ENCODE measurements at regions not wholly inside any gene's neighbourhood (a gene's known extent, or its start where the extent isn't known, plus 50 kb on each side); places are given as distances from the start of the nearest gene placed in this dataset.

GRCh38 chr21:16492356-16492755, 762.6 kb downstream of the USP25 start:
- Histone ChIP-seq H3K4me3 (ENCODE audit: low read length in 3 of 3) (no peak overlapping the region), H3K9ac (ENCODE audit: low read length in 3 of 3) (no peak overlapping the region), H3K9me3 (ENCODE audit: control insufficient read depth in 2 of 3, insufficient read depth in 1 of 3, low read length in 3 of 3) (no peaks in the 10 kb centered on the region), H3K36me3 (ENCODE audit: control insufficient read depth in 2 of 3, insufficient read depth in 3 of 3, low read length in 3 of 3) (no peaks in the 10 kb centered on the region), H3K4me1 (ENCODE audit: control insufficient read depth in 2 of 3, insufficient read depth in 2 of 3, low read depth in 1 of 3, low read length in 3 of 3) (no peaks in the 10 kb centered on the region), H3K27me3 (ENCODE audit: control insufficient read depth, insufficient read depth, low read length) (no peaks in the 10 kb centered on the region), H3K27ac (ENCODE audit: low read depth in 2 of 2, low read length in 2 of 2) (no peak overlapping the region)
- DNase-seq = no peak
- no peak for FAIRE-seq
- TF ChIP-seq CTCF (IDR thresholded peaks at IDR 0.05; ENCODE audit: borderline replicate concordance, extremely low read depth, insufficient read depth) = no peak
- intact Hi-C loops (cut with DNase I) = no loop called here

GRCh38 chr21:16492892-16493291, 763.1 kb downstream of the USP25 start:
- Histone ChIP-seq H3K27ac (ENCODE audit: low read depth in 2 of 2, low read length in 2 of 2) (no peak overlapping the region), H3K4me1 (ENCODE audit: control insufficient read depth in 2 of 3, insufficient read depth in 2 of 3, low read depth in 1 of 3, low read length in 3 of 3) (no peaks in the 10 kb centered on the region), H3K4me3 (ENCODE audit: low read length in 3 of 3) (no peak overlapping the region), H3K36me3 (ENCODE audit: control insufficient read depth in 2 of 3, insufficient read depth in 3 of 3, low read length in 3 of 3) (no peaks in the 10 kb centered on the region), H3K9ac (ENCODE audit: low read length in 3 of 3) (no peak overlapping the region), H3K9me3 (ENCODE audit: control insufficient read depth in 2 of 3, insufficient read depth in 1 of 3, low read length in 3 of 3) (no peaks in the 10 kb centered on the region), H3K27me3 (ENCODE audit: control insufficient read depth, insufficient read depth, low read length) (no peaks in the 10 kb centered on the region)
- FAIRE-seq (no peak), DNase-seq (no peak)
- TF ChIP-seq CTCF (IDR thresholded peaks at IDR 0.05; ENCODE audit: borderline replicate concordance, extremely low read depth, insufficient read depth) = no peak
- intact Hi-C loops (cut with DNase I) = no loop called here

- DNase-seq = no peak
- H3K36me3 ChIP-seq (ENCODE audit: control insufficient read depth in 2 of 3, insufficient read depth in 3 of 3, low read length in 3 of 3) = no peaks in the 10 kb centered on the region
- H3K9me3 ChIP-seq (ENCODE audit: control insufficient read depth in 2 of 3, insufficient read depth in 1 of 3, low read length in 3 of 3) = no peaks in the 10 kb centered on the region
- H3K9ac ChIP-seq (ENCODE audit: low read length in 3 of 3) = no peak overlapping the region
- TF ChIP-seq CTCF (IDR thresholded peaks at IDR 0.05; ENCODE audit: borderline replicate concordance, extremely low read depth, insufficient read depth) = no peak
- H3K27ac ChIP-seq (ENCODE audit: low read depth in 2 of 2, low read length in 2 of 2) = no peak overlapping the region
- no peaks in the 10 kb centered on the region for H3K4me1 ChIP-seq (ENCODE audit: control insufficient read depth in 2 of 3, insufficient read depth in 2 of 3, low read depth in 1 of 3, low read length in 3 of 3)
- intact Hi-C loops (cut with DNase I) = no loop called here
- no peaks in the 10 kb centered on the region for H3K27me3 ChIP-seq (ENCODE audit: control insufficient read depth, insufficient read depth, low read length)
- FAIRE-seq = no peak
- no peak overlapping the region for H3K4me3 ChIP-seq (ENCODE audit: low read length in 3 of 3)
Measured at GRCh38 chr21:16496609-16497008, 766.8 kb downstream of the USP25 start.

- intact Hi-C loops (cut with DNase I) = no loop called here
- FAIRE-seq = no peak
Measured at GRCh38 chr21:16500271-16500670, 770.5 kb downstream of the USP25 start.

More at GRCh38 chr21:16500271-16500670, 770.5 kb downstream of the USP25 start:
- DNase-seq = no peak
- Histone ChIP-seq H3K4me3 (ENCODE audit: low read length in 3 of 3) (no peak overlapping the region), H3K36me3 (ENCODE audit: control insufficient read depth in 2 of 3, insufficient read depth in 3 of 3, low read length in 3 of 3) (no peaks in the 10 kb centered on the region), H3K9ac (ENCODE audit: low read length in 3 of 3) (no peak overlapping the region), H3K9me3 (ENCODE audit: control insufficient read depth in 2 of 3, insufficient read depth in 1 of 3, low read length in 3 of 3) (no peaks in the 10 kb centered on the region), H3K27me3 (ENCODE audit: control insufficient read depth, insufficient read depth, low read length) (no peaks in the 10 kb centered on the region), H3K27ac (ENCODE audit: low read depth in 2 of 2, low read length in 2 of 2) (no peak overlapping the region), H3K4me1 (ENCODE audit: control insufficient read depth in 2 of 3, insufficient read depth in 2 of 3, low read depth in 1 of 3, low read length in 3 of 3) (no peaks in the 10 kb centered on the region)
- TF ChIP-seq CTCF (IDR thresholded peaks at IDR 0.05; ENCODE audit: borderline replicate concordance, extremely low read depth, insufficient read depth) = no peak
